H1 (cell line): ENCODE measurements at regions not wholly inside any gene's neighbourhood (a gene's known extent, or its start where the extent isn't known, plus 50 kb on each side); places are given as distances from the start of the nearest gene placed in this dataset.

ENCODE experiments used
- BCL11A ChIP-seq, 2 experiments: IDR thresholded peaks; one replicate each; pipeline ENCODE4 v1.6.1; 2011; ENCODE audit warnings: low read depth in 2 of 2, low read length in 2 of 2, mild to moderate bottlenecking in 2 of 2
- BRCA1 ChIP-seq: IDR thresholded peaks from 2 replicates; pipeline ENCODE4 v1.6.1; 2012; ENCODE audit warnings: low read depth, low read length, improper control_type of control experiment
- CBX8 ChIP-seq: fragments of 300-800, 300-1000 bp; sonication (generic); IDR thresholded peaks from 2 replicates; pipeline ENCODE4 v1.7.1; 2016; ENCODE audit warnings: low read depth, low read length, borderline replicate concordance
- CEBPB ChIP-seq: IDR thresholded peaks from 2 replicates; pipeline ENCODE4 v1.6.1; 2012; ENCODE audit warnings: low read depth, low read length
- EGR1 ChIP-seq: IDR thresholded peaks from 2 replicates; pipeline ENCODE4 v1.6.1; 2011; ENCODE audit warnings: low read depth, low read length, borderline replicate concordance
- GTF2F1 ChIP-seq: IDR thresholded peaks from 2 replicates; pipeline ENCODE4 v1.6.1; 2012; ENCODE audit warnings: low read depth, low read length, improper control_type of control experiment, borderline replicate concordance
- HDAC6 ChIP-seq: IDR thresholded peaks from one replicate; pipeline ENCODE4 v1.7.1; 2012; ENCODE audit warnings: low read depth, mild to moderate bottlenecking, inconsistent platforms, low read length, moderate library complexity
- JUN ChIP-seq: IDR thresholded peaks from 2 replicates; pipeline ENCODE4 v1.6.1; 2011; ENCODE audit warnings: low read depth, mild to moderate bottlenecking, improper control_type of control experiment, low read length
- JUND ChIP-seq: IDR thresholded peaks from 2 replicates; pipeline ENCODE4 v1.6.1; 2011; ENCODE audit warnings: mild to moderate bottlenecking, improper control_type of control experiment, low read length
- MAX ChIP-seq: IDR thresholded peaks from 2 replicates; pipeline ENCODE4 v1.6.1; 2012; ENCODE audit warnings: inconsistent platforms
- POLR2AphosphoS5 ChIP-seq: IDR thresholded peaks from 2 replicates; pipeline ENCODE4 v1.6.1; 2011; ENCODE audit warnings: low read depth, low read length
- USF2 ChIP-seq: IDR thresholded peaks from 2 replicates; pipeline ENCODE4 v1.6.1; 2011; ENCODE audit warnings: low read length, improper control_type of control experiment
- YY1 ChIP-seq: IDR thresholded peaks from 2 replicates; pipeline ENCODE4 v1.6.1; 2011; ENCODE audit warnings: low read depth, mild to moderate bottlenecking, low read length
- TF ChIP-seq, protein P1 (sequence below), 3 experiments: IDR thresholded peaks; 1 replicate in 2 of 3; 2 replicates in 1 of 3; pipeline versions ENCODE4 v1.5.1 to v1.6.1; 2011; ENCODE audit warnings: low read length in 3 of 3, mild to moderate bottlenecking in 3 of 3, inconsistent platforms in 2 of 3, low read depth in 1 of 3, moderate library complexity in 1 of 3; ENCODE audit not compliant: insufficient read depth in 1 of 3; ENCODE audit errors: control extremely low read depth in 1 of 3

DNA sequence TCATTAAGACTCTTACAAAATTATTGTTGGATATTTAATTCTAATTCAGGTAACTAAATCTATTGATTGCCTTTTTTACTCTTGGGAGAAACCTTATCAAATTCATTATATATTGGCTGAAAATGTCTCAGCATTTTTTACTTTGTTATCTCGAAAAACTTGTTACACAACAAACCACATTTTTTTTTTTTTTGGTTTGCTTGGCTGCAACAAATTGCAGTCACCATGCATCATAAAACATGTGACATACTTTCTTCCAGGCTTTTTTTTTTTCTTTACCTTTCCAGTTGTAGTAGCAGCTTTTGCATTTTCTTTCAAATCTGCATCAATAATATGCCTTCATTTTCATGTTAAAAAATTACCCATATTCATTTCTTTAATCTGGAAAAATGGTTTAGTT lies 186.7 kb downstream of the TDRD15 start:
- TF ChIP-seq, protein P1, sequence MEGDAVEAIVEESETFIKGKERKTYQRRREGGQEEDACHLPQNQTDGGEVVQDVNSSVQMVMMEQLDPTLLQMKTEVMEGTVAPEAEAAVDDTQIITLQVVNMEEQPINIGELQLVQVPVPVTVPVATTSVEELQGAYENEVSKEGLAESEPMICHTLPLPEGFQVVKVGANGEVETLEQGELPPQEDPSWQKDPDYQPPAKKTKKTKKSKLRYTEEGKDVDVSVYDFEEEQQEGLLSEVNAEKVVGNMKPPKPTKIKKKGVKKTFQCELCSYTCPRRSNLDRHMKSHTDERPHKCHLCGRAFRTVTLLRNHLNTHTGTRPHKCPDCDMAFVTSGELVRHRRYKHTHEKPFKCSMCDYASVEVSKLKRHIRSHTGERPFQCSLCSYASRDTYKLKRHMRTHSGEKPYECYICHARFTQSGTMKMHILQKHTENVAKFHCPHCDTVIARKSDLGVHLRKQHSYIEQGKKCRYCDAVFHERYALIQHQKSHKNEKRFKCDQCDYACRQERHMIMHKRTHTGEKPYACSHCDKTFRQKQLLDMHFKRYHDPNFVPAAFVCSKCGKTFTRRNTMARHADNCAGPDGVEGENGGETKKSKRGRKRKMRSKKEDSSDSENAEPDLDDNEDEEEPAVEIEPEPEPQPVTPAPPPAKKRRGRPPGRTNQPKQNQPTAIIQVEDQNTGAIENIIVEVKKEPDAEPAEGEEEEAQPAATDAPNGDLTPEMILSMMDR (IDR thresholded peaks at IDR 0.05; ENCODE audit: control extremely low read depth in 1 of 3, insufficient read depth in 1 of 3, low read depth in 1 of 3, low read length in 3 of 3): no peak
- TF ChIP-seq POLR2AphosphoS5 (no peak), JUND (no peak), MAX (no peak), BCL11A (IDR thresholded peaks at IDR 0.05; ENCODE audit: low read depth in 2 of 2, low read length in 2 of 2) (no peak), EGR1 (no peak), HDAC6 (no peak), JUN (no peak), CEBPB (no peak), BRCA1 (no peak), GTF2F1 (no peak), CBX8 (no peak), USF2 (no peak), YY1 (no peak)
